Lower leg skin (tissue), 4 donors: ENCODE measurements at regions not wholly inside any gene's neighbourhood (a gene's known extent, or its start where the extent isn't known, plus 50 kb on each side); places are given as distances from the start of the nearest gene placed in this dataset.

Experiments used
- DNase-seq, 2 donors: peaks; one replicate each; pipeline ENCODE4 v3.0.0-alpha.2; 2019; ENCODE audit warnings: low spot score in 2 of 2
- H3K4me3 ChIP-seq: fragments of 200-600 bp; sonication (generic); 2 replicates; pipeline ENCODE4 v1.5.1; 2017; ENCODE audit warnings: mild to moderate bottlenecking, low read depth; ENCODE audit not compliant: poor library complexity, severe bottlenecking
- CTCF ChIP-seq, 3 donors: fragments of 450-650 bp; IDR thresholded peaks; one replicate each; pipeline ENCODE4 v1.5.1; 2016; ENCODE audit warnings: antibody characterized with exemption in 3 of 3, mild to moderate bottlenecking in 3 of 3, moderate library complexity in 2 of 3
- POLR2A ChIP-seq, 2 donors: fragments of 450-650 bp; IDR thresholded peaks; one replicate each; pipeline ENCODE4 v1.6.1; 2016 to 2017; ENCODE audit warnings: antibody characterized with exemption in 2 of 2, mild to moderate bottlenecking in 1 of 2, moderate library complexity in 1 of 2
- WGBS, 2 donors: methylation state at CpG; one replicate each; pipeline ENCODE4 v1.1.5; 2018; 5-methylcytosine and 5-hydroxymethylcytosine counted together
- intact Hi-C: fragments of 100-400 bp; cut with DNase I; formaldehyde crosslinking; loops from one replicate; pipeline ENCODE4 v1.15.0; 2023; ENCODE audit warnings: low total_unique reads

DNA sequence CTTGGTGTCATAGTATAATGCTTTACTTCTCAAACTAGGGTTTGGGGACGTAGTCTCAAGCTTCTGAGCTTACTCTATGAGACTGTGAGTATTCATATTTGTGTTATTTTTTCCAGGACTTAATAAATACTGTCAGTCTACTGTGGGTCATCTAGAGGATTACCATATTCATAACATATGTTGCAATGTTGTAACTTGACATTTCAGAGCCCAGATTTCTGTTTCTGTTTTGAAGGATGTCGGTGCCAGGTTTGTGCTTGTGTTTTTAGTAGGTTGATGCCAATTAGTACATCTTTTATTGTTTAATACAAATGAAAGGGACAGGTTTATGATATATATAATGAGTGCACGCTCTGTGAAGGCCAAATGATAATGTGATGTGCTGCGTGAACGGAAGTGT, 69.6 kb downstream of the SPANXN4 start:
- no peak for DNase-seq
- 49 to 59% methylated on average over 5 of the region's 5 CpGs for WGBS, 2 donors
- H3K4me3 ChIP-seq, result no peak overlapping the region
- no peak for TF ChIP-seq CTCF (IDR thresholded peaks at IDR 0.05)
- no peak for TF ChIP-seq POLR2A (IDR thresholded peaks at IDR 0.05)
- intact Hi-C loops, result no loop called here

DNA sequence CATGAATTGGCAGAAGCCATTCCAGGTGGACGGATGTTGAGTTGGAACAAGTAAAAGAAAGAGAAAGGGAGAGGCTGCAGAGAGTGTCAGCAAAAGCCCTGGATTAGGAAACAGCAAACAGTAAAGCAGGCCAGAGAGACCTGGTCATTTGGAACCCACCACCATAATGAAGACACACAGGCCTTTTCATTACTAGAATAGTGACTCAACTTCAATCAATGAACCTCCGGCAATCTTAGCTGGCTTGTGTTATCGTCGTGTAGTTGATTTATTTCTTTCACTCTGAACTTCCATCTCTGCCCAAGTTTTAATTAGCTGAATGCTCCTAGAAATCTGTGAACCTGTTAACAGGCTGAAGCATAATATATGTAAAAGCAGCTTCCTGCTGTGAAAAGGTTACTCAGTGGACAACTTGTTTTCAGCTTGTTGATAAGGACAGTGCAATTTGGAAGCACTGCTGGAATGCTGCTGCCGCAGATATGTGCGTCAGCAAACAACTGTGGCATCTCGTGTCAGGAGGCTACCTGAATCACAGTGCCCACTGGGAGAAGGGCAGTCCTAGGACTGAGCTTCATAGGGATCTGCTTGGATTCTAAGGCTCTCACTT, 68.8 kb downstream of the SPANXN4 start:
- TF ChIP-seq CTCF (IDR thresholded peaks at IDR 0.05) (no peak), POLR2A (IDR thresholded peaks at IDR 0.05) (no peak)
- intact Hi-C loops, result no loop called here
- no peak for DNase-seq
- no peak overlapping the region for H3K4me3 ChIP-seq
- 70 to 81% methylated on average over 7 of the region's 7 CpGs for WGBS, 2 donors
